OCI-LY3 (cell line): ENCODE measurements at regions not wholly inside any gene's neighbourhood (a gene's known extent, or its start where the extent isn't known, plus 50 kb on each side); places are given as distances from the start of the nearest gene placed in this dataset.

Experiments used
- H2AFZ ChIP-seq: fragments of 200-600, 300-600 bp; shearing (Covaris generic); 2 replicates; pipeline ENCODE4 v1.6.0; 2014; ENCODE audit warnings: antibody characterized with exemption, low read depth, low read length
- H3K27ac ChIP-seq: fragments of 200-600, 300-600 bp; sonication (generic); 2 replicates; pipeline ENCODE4 v1.5.1; 2014; ENCODE audit warnings: mild to moderate bottlenecking, low read length, moderate library complexity, mixed read lengths
- H3K27me3 ChIP-seq: fragments of 200-600, 300-600 bp; sonication (generic); 2 replicates; pipeline ENCODE4 v1.6.1; 2014; ENCODE audit warnings: low read depth, low read length, mixed read lengths
- H3K36me3 ChIP-seq: fragments of 200-600, 300-600 bp; sonication (generic); replicated peaks from 2 replicates; pipeline ENCODE3; 2014; ENCODE audit warnings: low read depth, low read length, mixed read lengths
- H3K4me1 ChIP-seq: fragments of 300-600, 200-600 bp; sonication (generic); 2 replicates; pipeline ENCODE4 v1.6.1; 2014; ENCODE audit warnings: low read length, mixed read lengths
- H3K4me2 ChIP-seq: fragments of 200-600, 300-600 bp; sonication (generic); 2 replicates; pipeline ENCODE4 v1.6.1; 2014; ENCODE audit warnings: low read length, mixed read lengths
- H3K4me3 ChIP-seq: fragments of 300-600, 200-600 bp; sonication (generic); 2 replicates; pipeline ENCODE4 v1.5.1; 2014; ENCODE audit warnings: antibody characterized with exemption, mild to moderate bottlenecking, low read length, moderate library complexity
- H3K79me2 ChIP-seq: fragments of 300-600, 200-600 bp; shearing (Covaris generic); 2 replicates; pipeline ENCODE4 v1.6.1; 2014; ENCODE audit warnings: mild to moderate bottlenecking, low read length, mixed read lengths
- H3K9ac ChIP-seq: fragments of 300-600, 200-600 bp; shearing (Covaris generic); 2 replicates; pipeline ENCODE4 v1.6.0; 2014; ENCODE audit warnings: mild to moderate bottlenecking, low read length, moderate library complexity
- H3K9me3 ChIP-seq: fragments of 200-600, 300-600 bp; shearing (Covaris generic); 2 replicates; pipeline ENCODE4 v1.6.1; 2014; ENCODE audit warnings: low read length, mixed read lengths; ENCODE audit not compliant: insufficient read depth
- H4K20me1 ChIP-seq: fragments of 200-600, 300-600 bp; sonication (generic); 2 replicates; pipeline ENCODE4 v1.6.1; 2016; ENCODE audit warnings: low read length, mixed read lengths; ENCODE audit not compliant: insufficient read depth
- CTCF ChIP-seq: fragments of 200-600, 300-600 bp; sonication (generic); IDR thresholded peaks from 2 replicates; pipeline ENCODE4 v1.5.1; 2014; ENCODE audit warnings: antibody characterized with exemption, low read length, low read depth
- EZH2phosphoT487 ChIP-seq: fragments of 200-600 bp; shearing (Covaris generic); IDR thresholded peaks from 2 replicates; pipeline ENCODE4 v1.6.1; 2018; ENCODE audit warnings: antibody characterized with exemption, mixed run types, low read depth

GRCh38 chr6:153872946-153873345 is 166.1 kb upstream of the OPRM1 start:
- no peaks in the 10 kb centered on the region for H3K79me2 ChIP-seq
- TF ChIP-seq EZH2phosphoT487 (no peak), CTCF (no peak)
- H3K27ac ChIP-seq, result no peak overlapping the region
- H3K4me1 ChIP-seq, result no peaks in the 10 kb centered on the region
- H3K27me3 ChIP-seq, result no peaks in the 10 kb centered on the region
- H3K9me3 ChIP-seq, result no peaks in the 10 kb centered on the region
- no peak overlapping the region for H2AFZ ChIP-seq
- no peak overlapping the region for H3K4me2 ChIP-seq
- no peaks in the 10 kb centered on the region for H3K36me3 ChIP-seq
- no peaks in the 10 kb centered on the region for H4K20me1 ChIP-seq
- H3K9ac ChIP-seq, result no peak overlapping the region
- H3K4me3 ChIP-seq, result no peak overlapping the region

GRCh38 chr6:153862927-153863326 is 176.1 kb upstream of the OPRM1 start:
- Histone ChIP-seq H3K9ac (no peak overlapping the region), H3K27me3 (no peaks in the 10 kb centered on the region), H4K20me1 (no peaks in the 10 kb centered on the region), H3K9me3 (no peaks in the 10 kb centered on the region), H3K79me2 (no peaks in the 10 kb centered on the region), H3K36me3 (no peaks in the 10 kb centered on the region), H3K4me2 (no peak overlapping the region), H3K4me3 (no peak overlapping the region), H2AFZ (no peak overlapping the region), H3K27ac (no peak overlapping the region), H3K4me1 (no peaks in the 10 kb centered on the region)
- no peak for TF ChIP-seq EZH2phosphoT487
- TF ChIP-seq CTCF, result no peak

- no peaks in the 10 kb centered on the region for H4K20me1 ChIP-seq
- no peaks in the 10 kb centered on the region for H3K4me1 ChIP-seq
- no peaks in the 10 kb centered on the region for H3K9me3 ChIP-seq
- H3K4me3 ChIP-seq, result no peak overlapping the region
- H3K79me2 ChIP-seq, result no peaks in the 10 kb centered on the region
- H3K27me3 ChIP-seq, result no peaks in the 10 kb centered on the region
- H3K9ac ChIP-seq, result no peak overlapping the region
- H2AFZ ChIP-seq, result no peak overlapping the region
- H3K4me2 ChIP-seq, result no peak overlapping the region
- no peaks in the 10 kb centered on the region for H3K36me3 ChIP-seq
- TF ChIP-seq CTCF (no peak), EZH2phosphoT487 (no peak)
- no peak overlapping the region for H3K27ac ChIP-seq
Observed at GRCh38 chr6:153862139-153862538, 176.9 kb upstream of the OPRM1 start.

GRCh38 chr6:153858529-153858928 is 180.5 kb upstream of the OPRM1 start:
- H3K36me3 ChIP-seq, result no peaks in the 10 kb centered on the region
- no peak overlapping the region for H3K4me2 ChIP-seq
- no peak overlapping the region for H3K4me3 ChIP-seq
- TF ChIP-seq EZH2phosphoT487 (no peak), CTCF (no peak)
- H3K4me1 ChIP-seq, result no peaks in the 10 kb centered on the region
- H2AFZ ChIP-seq, result no peak overlapping the region
- H4K20me1 ChIP-seq, result no peaks in the 10 kb centered on the region
- no peaks in the 10 kb centered on the region for H3K9me3 ChIP-seq
- no peaks in the 10 kb centered on the region for H3K27me3 ChIP-seq
- H3K9ac ChIP-seq, result no peak overlapping the region
- no peak overlapping the region for H3K27ac ChIP-seq
- no peaks in the 10 kb centered on the region for H3K79me2 ChIP-seq
